ENCODE measurements at regions not wholly inside any gene's neighbourhood (a gene's known extent, or its start where the extent isn't known, plus 50 kb on each side); places are given as distances from the start of the nearest gene placed in this dataset.

GRCh38 chr1:224565611-224566406 is 50.3 kb upstream of the CNIH3 start:
- no peaks in the 10 kb centered on the region for H3K36me3 ChIP-seq (ENCODE audit: control insufficient read depth in 2 of 4, insufficient read depth in 4 of 4, low read length in 3 of 4)
- H4K5ac ChIP-seq (ENCODE audit: insufficient read length, low read depth, low read length) = no peak overlapping the region
- no peak overlapping the region for H3K14ac ChIP-seq (ENCODE audit: insufficient read length)
- H2BK20ac ChIP-seq (ENCODE audit: low read length) = no peak overlapping the region
- no peak overlapping the region for H2AK5ac ChIP-seq (ENCODE audit: low read depth, low read length)
- H3K23ac ChIP-seq (ENCODE audit: insufficient read length) = no peak overlapping the region
- H4K20me1 ChIP-seq (replicated peaks in 1 of 2; ENCODE audit: control insufficient read depth in 1 of 2, insufficient read depth in 2 of 2, low read length in 2 of 2) = no peaks in the 10 kb centered on the region
- H3K27me3 ChIP-seq (replicated peaks in 1 of 4; ENCODE audit: control insufficient read depth in 3 of 4, extremely low read depth in 1 of 4, insufficient read depth in 3 of 4, low read length in 3 of 4) = 0 out of 7 replicates have a peak, but pooled peaks cover 0 to 2% (median 0%) of the 10 kb centered on the region in 4 experiments
- no peaks in the 10 kb centered on the region for H3K79me2 ChIP-seq (ENCODE audit: control insufficient read depth in 1 of 2, insufficient read depth in 2 of 2, low read length in 2 of 2)
- no peak overlapping the region for H3K9ac ChIP-seq (replicated peaks in 1 of 4; ENCODE audit: extremely low read depth in 1 of 4, low read depth in 3 of 4, low read length in 3 of 4)
- peak overlapping the region; percentile 45; the same call in 1 of the 2 replicates for H2BK5ac ChIP-seq (ENCODE audit: low read depth, low read length)
- H3K4me3 ChIP-seq (ENCODE audit: extremely low read depth in 1 of 4, insufficient read depth in 2 of 4, low read depth in 3 of 4, low read length in 4 of 4) = no peak overlapping the region
- no peak overlapping the region for H3K4me2 ChIP-seq (ENCODE audit: insufficient read depth in 1 of 2, low read depth in 2 of 2, low read length in 2 of 2)
- no peak overlapping the region for H4K91ac ChIP-seq (replicated peaks; ENCODE audit: insufficient read length, low read length)
- no peaks in the 10 kb centered on the region for H3K4me1 ChIP-seq (replicated peaks in 1 of 4; ENCODE audit: control insufficient read depth in 3 of 4, insufficient read depth in 4 of 4, low read length in 3 of 4)
- no peak for FAIRE-seq
- H3K23me2 ChIP-seq (ENCODE audit: low read depth, low read length) = peaks cover 3% of the 10 kb centered on the region; the same call in 1 of the 2 replicates
- H3K9me3 ChIP-seq (ENCODE audit: insufficient read depth in 2 of 2, low read depth in 1 of 2, low read length in 1 of 2) = peaks cover 6 to 9% of the 10 kb centered on the region in 2 experiments; a peak in 3 of 4 replicates
- H3K56ac ChIP-seq (replicated peaks; ENCODE audit: insufficient read length, low read depth, low read length) = no peak overlapping the region
- H2AFZ ChIP-seq (ENCODE audit: low read length) = no peak overlapping the region; the same call in 1 of the 2 replicates
- DNase-seq (ENCODE audit: low read depth in 1 of 2, low spot score in 2 of 2) = no peak
- H3K4ac ChIP-seq (replicated peaks; ENCODE audit: insufficient read length, low read depth, low read length) = no peak overlapping the region
- CTCF ChIA-PET (ENCODE audit: partially characterized antibody) = interaction anchor here (1.5 kb wide), 1 partner anchor 9 kb away, joined by 4 read pairs; no protein-coding TSS in a partner anchor
- H3K18ac ChIP-seq (ENCODE audit: extremely low read depth, low read length) = no peak overlapping the region
- H2BK120ac ChIP-seq (replicated peaks; ENCODE audit: low read depth, low read length) = no peak overlapping the region
- POLR2A ChIA-PET (ENCODE audit: partially characterized antibody) = no interaction called here
- no peak overlapping the region for H2BK15ac ChIP-seq (ENCODE audit: low read length)
- no peaks in the 10 kb centered on the region for H3K79me1 ChIP-seq (ENCODE audit: low read depth, low read length)
- 90% methylated on average over 3 of the region's 3 CpGs; no CpG with 5 or more reads in 1 of the 2 experiments for WGBS, 2 experiments (ENCODE audit: extremely low coverage in 1 of 2, insufficient coverage in 1 of 2, insufficient read length in 1 of 2, insufficient replicate concordance in 2 of 2, low coverage in 1 of 2, low lambda C conversion rate in 2 of 2, missing lambda C conversion rate in 1 of 2)
- H4K8ac ChIP-seq (ENCODE audit: extremely low read depth, insufficient read depth, low read length) = peak overlapping the region; percentile 63; the same call in 1 of the 2 replicates
- no peak overlapping the region for H3K27ac ChIP-seq (ENCODE audit: low read depth, low read length)
- H2BK12ac ChIP-seq (ENCODE audit: low read depth, low read length) = no peak overlapping the region
- TF ChIP-seq, protein P1, sequence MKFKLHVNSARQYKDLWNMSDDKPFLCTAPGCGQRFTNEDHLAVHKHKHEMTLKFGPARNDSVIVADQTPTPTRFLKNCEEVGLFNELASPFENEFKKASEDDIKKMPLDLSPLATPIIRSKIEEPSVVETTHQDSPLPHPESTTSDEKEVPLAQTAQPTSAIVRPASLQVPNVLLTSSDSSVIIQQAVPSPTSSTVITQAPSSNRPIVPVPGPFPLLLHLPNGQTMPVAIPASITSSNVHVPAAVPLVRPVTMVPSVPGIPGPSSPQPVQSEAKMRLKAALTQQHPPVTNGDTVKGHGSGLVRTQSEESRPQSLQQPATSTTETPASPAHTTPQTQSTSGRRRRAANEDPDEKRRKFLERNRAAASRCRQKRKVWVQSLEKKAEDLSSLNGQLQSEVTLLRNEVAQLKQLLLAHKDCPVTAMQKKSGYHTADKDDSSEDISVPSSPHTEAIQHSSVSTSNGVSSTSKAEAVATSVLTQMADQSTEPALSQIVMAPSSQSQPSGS (IDR thresholded peaks at IDR 0.05; ENCODE audit: low read length) = no peak
- TF ChIP-seq CTBP2 (IDR thresholded peaks at IDR 0.05; ENCODE audit: borderline replicate concordance, insufficient read depth, insufficient read length, low read length) (no peak), SRF (IDR thresholded peaks at IDR 0.05; ENCODE audit: low read depth, low read length) (no peak), FOSL1 (IDR thresholded peaks at IDR 0.05; ENCODE audit: insufficient read depth, low read depth, low read length) (no peak), NANOG (IDR thresholded peaks at IDR 0.05; ENCODE audit: insufficient read depth, low read depth, low read length, poor library complexity, severe bottlenecking) (no peak), RAD21 (IDR thresholded peaks at IDR 0.05 in 1 of 2, conservative IDR thresholded peaks at IDR 0.05 in 1 of 2; ENCODE audit: low read depth in 2 of 2, low read length in 2 of 2) (no peak), POU5F1 (IDR thresholded peaks at IDR 0.05; ENCODE audit: low read depth, low read length) (no peak), HDAC6 (IDR thresholded peaks at IDR 0.05; ENCODE audit: low read depth, low read length) (no peak), E2F6 (IDR thresholded peaks at IDR 0.05) (no peak)

Data from H1 (cell line).